SK-N-SH (cell line): ENCODE measurements at regions not wholly inside any gene's neighbourhood (a gene's known extent, or its start where the extent isn't known, plus 50 kb on each side); places are given as distances from the start of the nearest gene placed in this dataset.

Experiments
- CTCF ChIA-PET: fragments of 300-600, 350-600 bp; formaldehyde crosslinking; extraction: SDS; loops from one replicate; lab custom pipeline; 2021; lab: Yijun Ruan, JAX
- POLR2A ChIA-PET: fragments of 350-600 bp; sonication (Branson Sonifier 250); formaldehyde crosslinking; extraction: SDS; loops from one replicate; lab custom pipeline; 2020; ENCODE audit warnings: antibody characterized with exemption, inconsistent platforms; lab: Yijun Ruan, JAX
- DNase-seq: peaks from one replicate; pipeline ENCODE4 v3.0.0; 2012
- H2AFZ ChIP-seq: fragments of 200-600 bp; sonication (generic); 2 replicates; pipeline ENCODE4 v1.8.1; 2016; ENCODE audit warnings: antibody characterized with exemption, mild to moderate bottlenecking, low read depth
- H3F3A ChIP-seq: fragments of 200-600 bp; sonication (generic); replicated peaks from 2 replicates; pipeline ENCODE3; 2016; ENCODE audit warnings: antibody characterized with exemption, mild to moderate bottlenecking; ENCODE audit not compliant: insufficient read depth
- H3K27ac ChIP-seq, 2 experiments: fragments of 200-500 bp in 1 of 2; fragments of 200-600 bp in 1 of 2; sonication (Bioruptor generic) in 1 of 2; sonication (generic), shearing (Covaris generic) in 1 of 2; 2 replicates each; pipeline versions ENCODE4 v1.5.1 to v1.6.1; 2014 to 2016; ENCODE audit warnings: low read depth in 2 of 2, inconsistent platforms in 1 of 2, low read length in 1 of 2, mild to moderate bottlenecking in 1 of 2, mixed read lengths in 1 of 2
- H3K27me3 ChIP-seq: fragments of 200-600 bp; sonication (generic), shearing (Covaris generic); 2 replicates; pipeline ENCODE4 v1.6.1; 2016; ENCODE audit warnings: mixed run types; ENCODE audit not compliant: insufficient read depth
- H3K36me3 ChIP-seq, 2 experiments: fragments of 200-500 bp in 1 of 2; fragments of 200-600 bp in 1 of 2; sonication (Bioruptor generic) in 1 of 2; sonication (generic) in 1 of 2; replicated peaks in 1 of 2; 2 replicates each; pipeline versions ENCODE3 to v1.5.1; 2014 to 2016; ENCODE audit warnings: low read length in 1 of 2, mild to moderate bottlenecking in 1 of 2; ENCODE audit not compliant: insufficient read depth in 2 of 2, control insufficient read depth in 1 of 2
- H3K4me1 ChIP-seq, 2 experiments: fragments of 200-500 bp in 1 of 2; fragments of 200-600 bp in 1 of 2; sonication (Bioruptor generic) in 1 of 2; sonication (generic), shearing (Covaris generic) in 1 of 2; 2 replicates each; pipeline versions ENCODE4 v1.5.1 to v1.6.1; 2014 to 2016; ENCODE audit warnings: low read depth in 1 of 2, low read length in 1 of 2, mixed run types in 1 of 2; ENCODE audit not compliant: insufficient read depth in 2 of 2, control insufficient read depth in 1 of 2
- H3K4me2 ChIP-seq: fragments of 200-600 bp; sonication (generic), shearing (Covaris generic); 2 replicates; pipeline ENCODE4 v1.6.1; 2017; ENCODE audit warnings: mixed run types
- H3K4me3 ChIP-seq, 2 experiments: fragments of 200-500 bp in 1 of 2; fragments of 200-600 bp in 1 of 2; sonication (Bioruptor generic) in 1 of 2; sonication (generic), shearing (Covaris generic) in 1 of 2; 2 replicates each; pipeline versions ENCODE4 v1.5.1 to v1.8.1; 2014 to 2016; ENCODE audit warnings: low read depth in 2 of 2, inconsistent platforms in 1 of 2, low read length in 1 of 2, mild to moderate bottlenecking in 1 of 2, mixed read lengths in 1 of 2, moderate library complexity in 1 of 2
- H3K79me2 ChIP-seq: fragments of 200-600 bp; sonication (generic); 2 replicates; pipeline ENCODE4 v1.8.1; 2017; ENCODE audit warnings: mild to moderate bottlenecking; ENCODE audit not compliant: insufficient read depth
- H3K9ac ChIP-seq: fragments of 200-600 bp; sonication (generic); 2 replicates; pipeline ENCODE4 v1.6.1; 2017; ENCODE audit warnings: mixed run types
- H3K9me2 ChIP-seq: fragments of 200-600 bp; sonication (generic); 2 replicates; pipeline ENCODE4 v1.6.1; 2017; ENCODE audit warnings: mixed run types
- H3K9me3 ChIP-seq: fragments of 200-600 bp; sonication (generic); 2 replicates; pipeline ENCODE4 v1.6.1; 2017; ENCODE audit warnings: mixed run types, mild to moderate bottlenecking, moderate library complexity
- H4K20me1 ChIP-seq: fragments of 200-600 bp; sonication (generic); 2 replicates; pipeline ENCODE4 v1.6.1; 2017; ENCODE audit warnings: mild to moderate bottlenecking, mixed run types; ENCODE audit not compliant: insufficient read depth
- CTCF ChIP-seq: fragments of 200-600 bp; sonication (generic); IDR thresholded peaks from 2 replicates; pipeline ENCODE4 v1.6.1; 2017; ENCODE audit warnings: antibody characterized with exemption, mild to moderate bottlenecking, moderate library complexity
- EP300 ChIP-seq, 2 experiments: IDR thresholded peaks; 2 replicates each; pipeline versions ENCODE4 v1.4.0 to v1.6.1; 2012; ENCODE audit warnings: borderline replicate concordance in 1 of 2, low read depth in 1 of 2, low read length in 1 of 2
- JUND ChIP-seq: IDR thresholded peaks from 2 replicates; pipeline ENCODE4 v1.4.0; 2012
- MXI1 ChIP-seq: IDR thresholded peaks from 2 replicates; pipeline ENCODE4 v1.6.1; 2012; ENCODE audit warnings: mild to moderate bottlenecking, low read depth, low read length, improper control_type of control experiment
- NRF1 ChIP-seq: IDR thresholded peaks from 2 replicates; pipeline ENCODE4 v1.6.1; 2012; ENCODE audit warnings: low read depth, mild to moderate bottlenecking, low read length
- PBX3 ChIP-seq: IDR thresholded peaks from 2 replicates; pipeline ENCODE4; 2012
- RXRA ChIP-seq: IDR thresholded peaks from 2 replicates; pipeline ENCODE4 v1.4.0; 2012; ENCODE audit warnings: low read depth, mild to moderate bottlenecking, borderline replicate concordance
- TCF12 ChIP-seq: IDR thresholded peaks from 2 replicates; pipeline ENCODE4 v1.4.0; 2012
- YY1 ChIP-seq: IDR thresholded peaks from 2 replicates; pipeline ENCODE4 v1.4.0; 2012; ENCODE audit warnings: low read depth, mild to moderate bottlenecking
- ZBTB33 ChIP-seq: IDR thresholded peaks from 2 replicates; pipeline ENCODE4 v1.4.0; 2012; ENCODE audit warnings: low read depth, borderline replicate concordance
- WGBS: methylation state at CpG from one replicate; pipeline ENCODE4 v1.1.6; 2017; ENCODE audit warnings: low lambda C conversion rate; 5-methylcytosine and 5-hydroxymethylcytosine counted together
- TF ChIP-seq, protein P1 (sequence below): IDR thresholded peaks from 2 replicates; pipeline ENCODE4 v1.4.0; 2012; ENCODE audit warnings: low read depth, borderline replicate concordance
- TF ChIP-seq, protein P2 (sequence below): fragments of 150-350 bp; IDR thresholded peaks from 2 replicates; pipeline ENCODE4 v1.6.1; 2016; ENCODE audit warnings: mild to moderate bottlenecking, low read depth, low read length

DNA sequence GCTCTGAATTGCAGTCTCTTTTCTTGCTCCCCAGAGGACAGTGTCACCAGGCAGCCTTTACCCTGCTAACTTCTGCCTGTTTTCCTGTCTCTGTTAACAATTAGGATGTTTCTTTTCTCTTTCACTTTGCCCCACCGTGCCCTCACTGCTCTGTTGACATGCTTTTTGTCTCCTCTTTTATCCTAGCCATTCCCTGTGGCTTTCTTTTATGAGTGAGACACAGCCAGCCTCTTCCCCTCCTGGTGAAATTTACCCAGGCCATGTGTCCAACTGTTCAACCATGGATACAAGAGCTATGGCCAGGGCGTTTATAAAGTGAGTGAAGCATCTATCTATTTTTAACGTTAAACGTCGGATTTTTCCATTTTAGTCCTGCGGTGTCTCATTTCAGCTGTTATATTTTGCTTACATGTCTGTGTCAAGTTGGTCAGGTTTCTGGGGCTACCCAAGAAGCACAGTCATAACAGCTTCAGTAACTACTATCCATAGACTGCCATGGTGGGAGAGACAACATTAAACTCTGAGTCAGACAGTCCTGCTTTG is 443.2 kb upstream of the AZI2 start:
- Histone ChIP-seq H3F3A (no peaks in the 10 kb centered on the region), H4K20me1 (no peaks in the 10 kb centered on the region), H3K4me1 (no peaks in the 10 kb centered on the region; a peak in 1 of 4 replicates), H2AFZ (no peak overlapping the region), H3K27ac (no peak overlapping the region), H3K9me2 (no peaks in the 10 kb centered on the region)
- WGBS, result 71% methylated on average over 6 of the region's 6 CpGs
- DNase-seq, result no peak
- TF ChIP-seq NRF1 (no peak), RXRA (no peak), JUND (no peak), PBX3 (no peak), EP300 (IDR thresholded peaks at IDR 0.05; ENCODE audit: borderline replicate concordance in 1 of 2, low read depth in 1 of 2, low read length in 1 of 2) (no peak), ZBTB33 (no peak), YY1 (no peak), CTCF (no peak)
- TF ChIP-seq, protein P1, sequence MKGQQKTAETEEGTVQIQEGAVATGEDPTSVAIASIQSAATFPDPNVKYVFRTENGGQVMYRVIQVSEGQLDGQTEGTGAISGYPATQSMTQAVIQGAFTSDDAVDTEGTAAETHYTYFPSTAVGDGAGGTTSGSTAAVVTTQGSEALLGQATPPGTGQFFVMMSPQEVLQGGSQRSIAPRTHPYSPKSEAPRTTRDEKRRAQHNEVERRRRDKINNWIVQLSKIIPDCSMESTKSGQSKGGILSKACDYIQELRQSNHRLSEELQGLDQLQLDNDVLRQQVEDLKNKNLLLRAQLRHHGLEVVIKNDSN, result no peak
- TF ChIP-seq, all 33 proteins: peak for 0
- no peak overlapping the region for H3K4me3 ChIP-seq
- H3K36me3 ChIP-seq, result no peaks in the 10 kb centered on the region
- no peak overlapping the region for H3K4me2 ChIP-seq
- H3K27me3 ChIP-seq, result no peaks in the 10 kb centered on the region
- H3K9ac ChIP-seq, result no peak overlapping the region
- ChIA-PET CTCF (interaction anchor here (0.5 to 1.7 kb wide), 2 partner anchors 29 to 124 kb away, joined by 3 to 5 read pairs; no protein-coding TSS in a partner anchor), POLR2A (no interaction called here)
- H3K79me2 ChIP-seq, result no peaks in the 10 kb centered on the region
- no peaks in the 10 kb centered on the region for H3K9me3 ChIP-seq

DNA sequence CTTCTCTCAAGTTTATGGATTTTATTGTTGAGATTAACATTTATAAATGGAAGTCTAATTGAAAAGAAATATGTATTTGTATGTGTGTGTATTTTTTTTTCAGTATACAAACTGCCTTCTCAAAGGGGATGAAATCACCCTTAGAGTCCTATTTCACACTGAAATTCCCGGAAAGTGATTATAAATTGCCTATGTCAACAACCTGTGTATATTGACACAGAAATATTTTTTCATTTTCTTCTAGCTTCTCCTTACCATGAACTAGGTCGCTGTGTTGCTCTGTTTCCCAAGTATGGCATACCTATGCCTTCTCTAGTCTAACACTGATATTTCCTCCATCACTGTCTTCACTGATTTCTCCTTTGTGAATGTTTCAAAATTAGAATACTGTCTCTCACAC is 444.0 kb upstream of the AZI2 start:
- TF ChIP-seq MXI1 (no peak), TCF12 (no peak), JUND (no peak), YY1 (no peak), RXRA (no peak)
- TF ChIP-seq, protein P2, sequence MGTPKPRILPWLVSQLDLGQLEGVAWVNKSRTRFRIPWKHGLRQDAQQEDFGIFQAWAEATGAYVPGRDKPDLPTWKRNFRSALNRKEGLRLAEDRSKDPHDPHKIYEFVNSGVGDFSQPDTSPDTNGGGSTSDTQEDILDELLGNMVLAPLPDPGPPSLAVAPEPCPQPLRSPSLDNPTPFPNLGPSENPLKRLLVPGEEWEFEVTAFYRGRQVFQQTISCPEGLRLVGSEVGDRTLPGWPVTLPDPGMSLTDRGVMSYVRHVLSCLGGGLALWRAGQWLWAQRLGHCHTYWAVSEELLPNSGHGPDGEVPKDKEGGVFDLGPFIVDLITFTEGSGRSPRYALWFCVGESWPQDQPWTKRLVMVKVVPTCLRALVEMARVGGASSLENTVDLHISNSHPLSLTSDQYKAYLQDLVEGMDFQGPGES, result no peak
- ChIA-PET CTCF (interaction anchor here (1.7 kb wide), 1 partner anchor 125 kb away, joined by 5 read pairs; no protein-coding TSS in a partner anchor), POLR2A (no interaction called here)
- Histone ChIP-seq H3K9me3 (no peaks in the 10 kb centered on the region), H3K27ac (no peak overlapping the region), H3K79me2 (no peaks in the 10 kb centered on the region), H3K4me1 (no peaks in the 10 kb centered on the region; a peak in 1 of 4 replicates), H4K20me1 (no peaks in the 10 kb centered on the region), H2AFZ (no peak overlapping the region), H3K27me3 (no peaks in the 10 kb centered on the region), H3K4me3 (no peak overlapping the region), H3K9me2 (no peaks in the 10 kb centered on the region), H3K9ac (no peak overlapping the region), H3K4me2 (no peak overlapping the region), H3F3A (no peaks in the 10 kb centered on the region), H3K36me3 (no peaks in the 10 kb centered on the region)
- whole genome bisulfite sequencing, result 38% methylated on average over 2 of the region's 2 CpGs
- no peak for DNase-seq
